IMR-90 (cell line): ENCODE measurements at regions not wholly inside any gene's neighbourhood (a gene's known extent, or its start where the extent isn't known, plus 50 kb on each side); places are given as distances from the start of the nearest gene placed in this dataset.

Experiments used
- CEBPB ChIP-seq: IDR thresholded peaks from 2 replicates; pipeline ENCODE4 v1.6.1; 2012; ENCODE audit warnings: low read depth, low read length, improper control_type of control experiment
- POLR2A ChIP-seq: IDR thresholded peaks from 2 replicates; pipeline ENCODE4 v1.6.1; 2012; ENCODE audit warnings: mild to moderate bottlenecking, low read depth, low read length
- TF ChIP-seq, protein P1 (sequence below): conservative IDR thresholded peaks from 2 replicates; pipeline ENCODE4 v1.5.1; 2012; ENCODE audit warnings: mild to moderate bottlenecking, low read depth, low read length, improper control_type of control experiment
- TF ChIP-seq, protein P2 (sequence below): fragments of 150-350 bp; IDR thresholded peaks from 2 replicates; pipeline ENCODE4 v1.6.1; 2017; ENCODE audit warnings: mild to moderate bottlenecking, antibody characterized with exemption, low read length, low read depth

DNA sequence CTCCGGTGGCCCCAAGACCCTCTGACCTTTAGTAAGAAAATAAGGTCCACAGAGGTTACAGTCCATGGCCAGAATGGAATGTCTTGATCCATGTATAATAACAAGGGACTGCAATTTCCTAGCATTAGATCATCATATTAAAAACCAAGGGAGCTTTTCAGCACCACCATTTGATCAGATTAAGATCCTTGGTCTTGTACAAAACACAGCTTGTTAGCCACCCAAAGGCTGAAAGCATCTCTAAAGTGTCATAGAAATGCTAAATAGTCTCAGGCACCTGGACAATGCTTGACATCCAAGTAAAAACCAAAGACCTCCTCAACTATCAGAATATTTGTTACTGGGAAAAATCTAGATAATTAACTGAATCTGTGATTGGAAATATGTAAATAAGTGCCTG is 50.3 kb upstream of the VPS13A start:
- TF ChIP-seq, protein P1, sequence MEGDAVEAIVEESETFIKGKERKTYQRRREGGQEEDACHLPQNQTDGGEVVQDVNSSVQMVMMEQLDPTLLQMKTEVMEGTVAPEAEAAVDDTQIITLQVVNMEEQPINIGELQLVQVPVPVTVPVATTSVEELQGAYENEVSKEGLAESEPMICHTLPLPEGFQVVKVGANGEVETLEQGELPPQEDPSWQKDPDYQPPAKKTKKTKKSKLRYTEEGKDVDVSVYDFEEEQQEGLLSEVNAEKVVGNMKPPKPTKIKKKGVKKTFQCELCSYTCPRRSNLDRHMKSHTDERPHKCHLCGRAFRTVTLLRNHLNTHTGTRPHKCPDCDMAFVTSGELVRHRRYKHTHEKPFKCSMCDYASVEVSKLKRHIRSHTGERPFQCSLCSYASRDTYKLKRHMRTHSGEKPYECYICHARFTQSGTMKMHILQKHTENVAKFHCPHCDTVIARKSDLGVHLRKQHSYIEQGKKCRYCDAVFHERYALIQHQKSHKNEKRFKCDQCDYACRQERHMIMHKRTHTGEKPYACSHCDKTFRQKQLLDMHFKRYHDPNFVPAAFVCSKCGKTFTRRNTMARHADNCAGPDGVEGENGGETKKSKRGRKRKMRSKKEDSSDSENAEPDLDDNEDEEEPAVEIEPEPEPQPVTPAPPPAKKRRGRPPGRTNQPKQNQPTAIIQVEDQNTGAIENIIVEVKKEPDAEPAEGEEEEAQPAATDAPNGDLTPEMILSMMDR: no peak
- TF ChIP-seq POLR2A (no peak), CEBPB (no peak)
- TF ChIP-seq, protein P2, sequence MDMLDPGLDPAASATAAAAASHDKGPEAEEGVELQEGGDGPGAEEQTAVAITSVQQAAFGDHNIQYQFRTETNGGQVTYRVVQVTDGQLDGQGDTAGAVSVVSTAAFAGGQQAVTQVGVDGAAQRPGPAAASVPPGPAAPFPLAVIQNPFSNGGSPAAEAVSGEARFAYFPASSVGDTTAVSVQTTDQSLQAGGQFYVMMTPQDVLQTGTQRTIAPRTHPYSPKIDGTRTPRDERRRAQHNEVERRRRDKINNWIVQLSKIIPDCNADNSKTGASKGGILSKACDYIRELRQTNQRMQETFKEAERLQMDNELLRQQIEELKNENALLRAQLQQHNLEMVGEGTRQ: no peak
